Esophagus squamous epithelium (tissue), 5 donors: ENCODE measurements at regions not wholly inside any gene's neighbourhood (a gene's known extent, or its start where the extent isn't known, plus 50 kb on each side); places are given as distances from the start of the nearest gene placed in this dataset.

ENCODE experiments used
- DNase-seq: peaks from one replicate; lab custom pipeline; 2025; lab: John Stamatoyannopoulos, UW
- H3K27ac ChIP-seq, 4 donors: fragments of 200-600 bp; sonication (generic); one replicate each; pipeline ENCODE4 v1.5.1; 2016 to 2019; ENCODE audit warnings: mild to moderate bottlenecking in 1 of 4
- H3K27me3 ChIP-seq, 4 donors: fragments of 200-600 bp; sonication (generic); 1 replicate in 3 of 4; 2 replicates in 1 of 4; pipeline versions ENCODE4 v1.5.1 to v1.6.0; 2017 to 2021; ENCODE audit warnings: antibody characterized with exemption in 1 of 4
- H3K36me3 ChIP-seq, 3 donors: fragments of 200-600 bp; sonication (generic); one replicate each; pipeline ENCODE4 v1.5.1; 2016 to 2019
- H3K4me1 ChIP-seq, 3 donors: fragments of 200-600 bp; sonication (generic); one replicate each; pipeline ENCODE4 v1.5.1; 2017 to 2019
- H3K4me3 ChIP-seq, 4 donors: fragments of 200-600 bp; sonication (generic); 1 replicate in 3 of 4; 2 replicates in 1 of 4; pipeline ENCODE4 v1.5.1; 2016 to 2019; ENCODE audit warnings: mild to moderate bottlenecking in 2 of 4, moderate library complexity in 1 of 4
- H3K9me3 ChIP-seq, 3 donors: fragments of 200-600 bp; sonication (generic); one replicate each; pipeline ENCODE4 v1.5.1; 2016 to 2019
- CTCF ChIP-seq, 6 experiments: fragments of 450-650 bp in 4 of 6; fragments of 200-600 bp in 2 of 6; sonication (generic) in 2 of 6; IDR thresholded peaks; one replicate each; pipeline ENCODE4 v1.5.1; 2016 to 2019; ENCODE audit warnings: antibody characterized with exemption in 6 of 6, mild to moderate bottlenecking in 4 of 6, moderate library complexity in 4 of 6
- POLR2A ChIP-seq, 4 donors: fragments of 450-650 bp; IDR thresholded peaks; one replicate each; pipeline ENCODE4 v1.6.1; 2017; ENCODE audit warnings: antibody characterized with exemption in 4 of 4, mild to moderate bottlenecking in 4 of 4, moderate library complexity in 3 of 4
- WGBS, 2 donors: methylation state at CpG; one replicate each; pipeline ENCODE4 v1.1.5; 2018; 5-methylcytosine and 5-hydroxymethylcytosine counted together
- intact Hi-C: fragments of 100-400 bp; cut with DNase I; formaldehyde crosslinking; loops from one replicate; pipeline ENCODE4 v1.15.0; 2022
- donor health status: DM: yes; HTN: yes; CAD: no.

- WGBS, 2 donors: 90 to 92% methylated on average over 3 of the region's 3 CpGs
- H3K4me3 ChIP-seq: no peak overlapping the region
- no peaks in the 10 kb centered on the region for H3K4me1 ChIP-seq
- H3K9me3 ChIP-seq: no peaks in the 10 kb centered on the region
- H3K36me3 ChIP-seq: no peaks in the 10 kb centered on the region
- TF ChIP-seq POLR2A (IDR thresholded peaks at IDR 0.05) (no peak), CTCF (IDR thresholded peaks at IDR 0.05) (no peak)
- H3K27me3 ChIP-seq: peaks cover 0 to 14% (median 0%) of the 10 kb centered on the region in 4 donors
- H3K27ac ChIP-seq: no peak overlapping the region
- DNase-seq: no peak
- intact Hi-C loops: no loop called here
These were observed 233.4 kb downstream of the TRIB2 start for GRCh38 chr2:12950174-12950573.

- H3K4me1 ChIP-seq: no peaks in the 10 kb centered on the region
- intact Hi-C loops: no loop called here
- H3K27me3 ChIP-seq: peaks cover 0 to 14% (median 0%) of the 10 kb centered on the region in 4 donors
- 31 to 55% methylated on average over 7 to 8 of the region's 8 CpGs for WGBS, 2 donors
- no peak for DNase-seq
- no peaks in the 10 kb centered on the region for H3K9me3 ChIP-seq
- H3K27ac ChIP-seq: no peak overlapping the region
- no peak for TF ChIP-seq CTCF (IDR thresholded peaks at IDR 0.05)
- no peak for TF ChIP-seq POLR2A (IDR thresholded peaks at IDR 0.05)
- H3K4me3 ChIP-seq: no peak overlapping the region
- H3K36me3 ChIP-seq: no peaks in the 10 kb centered on the region
These were observed 234.4 kb downstream of the TRIB2 start for GRCh38 chr2:12950957-12951656.

GRCh38 chr2:12951657-12951973 lies 234.9 kb downstream of the TRIB2 start:
- intact Hi-C loops: no loop called here
- H3K4me3 ChIP-seq: no peak overlapping the region
- H3K9me3 ChIP-seq: no peaks in the 10 kb centered on the region
- H3K27me3 ChIP-seq: peaks cover 0 to 14% (median 0%) of the 10 kb centered on the region in 4 donors
- no peaks in the 10 kb centered on the region for H3K36me3 ChIP-seq
- H3K27ac ChIP-seq: no peak overlapping the region
- DNase-seq: no peak
- WGBS, 2 donors: 60 to 65% methylated on average over 2 of the region's 2 CpGs
- H3K4me1 ChIP-seq: no peaks in the 10 kb centered on the region
- no peak for TF ChIP-seq CTCF (IDR thresholded peaks at IDR 0.05)
- no peak for TF ChIP-seq POLR2A (IDR thresholded peaks at IDR 0.05)

- no peaks in the 10 kb centered on the region for H3K36me3 ChIP-seq
- WGBS, 2 donors: 85 to 90% methylated on average over 2 of the region's 2 CpGs
- TF ChIP-seq POLR2A (IDR thresholded peaks at IDR 0.05) (no peak), CTCF (IDR thresholded peaks at IDR 0.05) (no peak)
- DNase-seq: no peak
- H3K4me3 ChIP-seq: no peak overlapping the region
- H3K27me3 ChIP-seq: peaks cover 0 to 14% (median 0%) of the 10 kb centered on the region in 4 donors
- H3K4me1 ChIP-seq: no peaks in the 10 kb centered on the region
- H3K9me3 ChIP-seq: no peaks in the 10 kb centered on the region
- intact Hi-C loops: no loop called here
- no peak overlapping the region for H3K27ac ChIP-seq
These were observed 236.9 kb downstream of the TRIB2 start for GRCh38 chr2:12953596-12953995.

GRCh38 chr2:12955864-12956263 lies 239.1 kb downstream of the TRIB2 start:
- TF ChIP-seq CTCF (IDR thresholded peaks at IDR 0.05): no peak
- no peak for TF ChIP-seq POLR2A (IDR thresholded peaks at IDR 0.05)
- intact Hi-C loops: no loop called here
- WGBS, 2 donors: 69 to 86% methylated on average over 3 of the region's 3 CpGs

More at GRCh38 chr2:12955864-12956263, 239.1 kb downstream of the TRIB2 start:
- Histone ChIP-seq H3K36me3 (no peaks in the 10 kb centered on the region), H3K27ac (no peak overlapping the region), H3K4me3 (no peak overlapping the region), H3K27me3 (peaks cover 0 to 14% (median 0%) of the 10 kb centered on the region in 4 donors), H3K4me1 (no peaks in the 10 kb centered on the region), H3K9me3 (no peaks in the 10 kb centered on the region)
- no peak for DNase-seq
